ENCODE measurements at regions not wholly inside any gene's neighbourhood (a gene's known extent, or its start where the extent isn't known, plus 50 kb on each side); places are given as distances from the start of the nearest gene placed in this dataset.

- 64 to 68% methylated on average over 1 of the region's 1 CpG for WGBS, 2 donors
- TF ChIP-seq CTCF (IDR thresholded peaks at IDR 0.05) (no peak), POLR2A (IDR thresholded peaks at IDR 0.05) (no peak)
- H3K27me3 ChIP-seq, result no peaks in the 10 kb centered on the region
- no peaks in the 10 kb centered on the region for H3K36me3 ChIP-seq (ENCODE audit: low read depth, missing control alignments)
- peaks cover 3% of the 10 kb centered on the region for H3K4me1 ChIP-seq
- DNase-seq, result no peak
- H3K27ac ChIP-seq, result no peak overlapping the region
- no peak overlapping the region for H3K4me3 ChIP-seq
- intact Hi-C loops (cut with DNase I; ENCODE audit: low total_unique reads), result no loop called here
- no peaks in the 10 kb centered on the region for H3K9me3 ChIP-seq
Measured at GRCh38 chr12:41920355-41920754, 224.3 kb downstream of the GXYLT1 start.

GRCh38 chr12:41919526-41920261 lies 225.0 kb downstream of the GXYLT1 start:
- 41 to 45% methylated on average over 9 of the region's 9 CpGs for WGBS, 2 donors
- TF ChIP-seq POLR2A (IDR thresholded peaks at IDR 0.05) (no peak), CTCF (IDR thresholded peaks at IDR 0.05) (no peak)
- intact Hi-C loops (cut with DNase I; ENCODE audit: low total_unique reads), result no loop called here

DNA sequence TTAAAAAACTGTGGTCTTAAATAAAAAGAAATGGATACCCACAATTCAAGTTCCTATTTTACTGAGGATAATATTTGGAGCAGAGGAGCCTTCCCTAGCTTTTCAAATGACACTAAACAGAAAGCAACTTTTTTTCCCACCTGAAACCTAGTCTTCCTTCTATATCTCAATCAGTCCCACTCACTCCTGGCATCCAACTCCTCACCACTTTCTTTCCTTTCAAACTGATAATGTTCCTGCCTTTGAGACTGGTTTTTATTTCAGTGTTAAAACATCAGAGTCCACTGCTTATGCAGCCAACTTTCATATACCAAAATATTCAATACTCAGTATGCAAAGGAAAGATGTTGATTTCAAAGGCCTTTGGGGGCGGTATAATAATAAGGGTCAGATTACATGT lies 225.6 kb downstream of the GXYLT1 start:
- Histone ChIP-seq H3K36me3 (ENCODE audit: low read depth, missing control alignments) (no peaks in the 10 kb centered on the region), H3K9me3 (no peaks in the 10 kb centered on the region), H3K27me3 (no peaks in the 10 kb centered on the region), H3K4me1 (peaks cover 1% of the 10 kb centered on the region), H3K4me3 (no peak overlapping the region), H3K27ac (no peak overlapping the region)
- 90 to 92% methylated on average over 1 of the region's 1 CpG for WGBS, 2 donors
- intact Hi-C loops (cut with DNase I; ENCODE audit: low total_unique reads), result no loop called here
- no peak for DNase-seq
- TF ChIP-seq POLR2A (IDR thresholded peaks at IDR 0.05) (no peak), CTCF (IDR thresholded peaks at IDR 0.05) (no peak)

More at GRCh38 chr12:41919526-41920261, 225.0 kb downstream of the GXYLT1 start:
- no peak for DNase-seq
- Histone ChIP-seq H3K27me3 (no peaks in the 10 kb centered on the region), H3K4me1 (peaks cover 3% of the 10 kb centered on the region), H3K4me3 (no peak overlapping the region), H3K9me3 (no peaks in the 10 kb centered on the region), H3K36me3 (ENCODE audit: low read depth, missing control alignments) (no peaks in the 10 kb centered on the region), H3K27ac (no peak overlapping the region)

DNA sequence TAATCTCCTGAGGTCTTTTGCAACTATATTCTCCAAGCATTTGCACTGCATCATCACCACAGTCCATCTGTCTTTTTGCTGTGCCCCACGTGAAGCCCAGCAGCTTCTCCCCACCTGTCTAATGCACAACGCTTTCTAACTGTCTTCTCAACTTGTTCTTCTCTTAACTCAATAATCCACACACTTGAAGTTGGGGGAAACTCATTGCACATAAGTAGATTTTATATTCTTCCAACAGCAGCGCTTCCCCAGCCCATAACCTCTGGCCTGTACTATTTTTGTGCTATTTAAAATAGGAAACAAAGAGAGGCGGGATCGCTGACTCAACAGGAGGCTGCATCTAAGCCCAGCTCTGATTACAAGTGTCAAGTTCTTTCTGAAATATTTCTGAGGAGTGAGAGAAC lies 226.7 kb downstream of the GXYLT1 start:
- no peaks in the 10 kb centered on the region for H3K9me3 ChIP-seq
- intact Hi-C loops (cut with DNase I; ENCODE audit: low total_unique reads), result no loop called here
- H3K27ac ChIP-seq, result no peak overlapping the region
- TF ChIP-seq CTCF (IDR thresholded peaks at IDR 0.05), result no peak
- no peak for TF ChIP-seq POLR2A (IDR thresholded peaks at IDR 0.05)
- no peak for DNase-seq
- H3K4me3 ChIP-seq, result no peak overlapping the region
- no peaks in the 10 kb centered on the region for H3K4me1 ChIP-seq
- H3K27me3 ChIP-seq, result no peaks in the 10 kb centered on the region
- no peaks in the 10 kb centered on the region for H3K36me3 ChIP-seq (ENCODE audit: low read depth, missing control alignments)
- 52 to 56% methylated on average over 5 of the region's 5 CpGs for WGBS, 2 donors

DNA sequence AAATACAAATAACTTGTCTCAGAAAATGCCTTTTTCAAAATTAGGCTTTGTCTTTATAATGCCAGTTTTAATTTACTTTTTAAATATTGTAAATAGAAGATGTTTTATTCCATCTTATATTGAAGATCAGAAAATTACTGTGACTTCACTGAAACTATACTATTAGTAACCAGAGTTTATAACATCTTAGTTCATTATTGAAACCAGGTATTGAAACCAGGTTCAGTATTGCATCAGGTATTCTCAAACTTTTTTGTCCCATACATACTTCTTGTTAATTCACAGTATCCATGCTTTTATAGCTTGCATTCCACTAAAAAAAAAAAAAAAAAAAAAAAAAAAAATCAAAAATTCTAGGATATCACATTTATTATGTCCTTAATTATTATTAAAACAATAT lies 227.5 kb downstream of the GXYLT1 start:
- TF ChIP-seq POLR2A (IDR thresholded peaks at IDR 0.05) (no peak), CTCF (IDR thresholded peaks at IDR 0.05) (no peak)
- Histone ChIP-seq H3K9me3 (no peaks in the 10 kb centered on the region), H3K36me3 (ENCODE audit: low read depth, missing control alignments) (no peaks in the 10 kb centered on the region), H3K27ac (no peak overlapping the region), H3K4me1 (no peaks in the 10 kb centered on the region), H3K4me3 (no peak overlapping the region), H3K27me3 (no peaks in the 10 kb centered on the region)
- no peak for DNase-seq
- intact Hi-C loops (cut with DNase I; ENCODE audit: low total_unique reads), result no loop called here
